B cell (primary cell): ENCODE measurements at regions not wholly inside any gene's neighbourhood (a gene's known extent, or its start where the extent isn't known, plus 50 kb on each side); places are given as distances from the start of the nearest gene placed in this dataset.

Experiments
- ATAC-seq: fragments of 200-7000 bp; cut with Tn5 transposase; one replicate; pipeline ENCODE4 v1.10.0; 2021; ENCODE audit warnings: low read depth, mild to moderate bottlenecking, moderate number of reproducible peaks, moderate library complexity
- CTCF ChIA-PET: fragments of 350-600 bp; sonication (Branson Sonifier 250); formaldehyde crosslinking; loops from one replicate; lab custom pipeline; 2021; ENCODE audit warnings: antibody characterized with exemption, inconsistent platforms; lab: Charles Lee
- POLR2A ChIA-PET: fragments of 350-600 bp; sonication (Branson Sonifier 250); formaldehyde crosslinking; loops from one replicate; lab custom pipeline; 2021; ENCODE audit warnings: antibody characterized with exemption; lab: Charles Lee
- DNase-seq: peaks from one replicate; pipeline ENCODE4 v3.0.0; 2013
- H2AFZ ChIP-seq: 2 replicates; pipeline ENCODE4 v1.6.1; 2012; ENCODE audit warnings: mild to moderate bottlenecking, low read depth, low read length; ENCODE audit not compliant: insufficient read depth, poor library complexity, severe bottlenecking
- H3K27ac ChIP-seq, 2 donors: 1 replicate in 1 of 2; 2 replicates in 1 of 2; pipeline ENCODE4 v1.5.1; 2012 to 2013; ENCODE audit warnings: low read length in 2 of 2, mild to moderate bottlenecking in 2 of 2, moderate library complexity in 1 of 2
- H3K27me3 ChIP-seq, 4 experiments: fragments of 200-600 bp in 1 of 4; sonication (generic) in 1 of 4; replicated peaks in 1 of 4; 1 replicate in 2 of 4; 2 replicates in 2 of 4; pipeline versions ENCODE4 v1.6.1 to v1.7.0; 2013 to 2016; ENCODE audit warnings: low read length in 3 of 4, mild to moderate bottlenecking in 2 of 4, mixed read lengths in 1 of 4, moderate library complexity in 1 of 4; ENCODE audit not compliant: insufficient read depth in 4 of 4, control insufficient read depth in 3 of 4; ENCODE audit errors: control extremely low read depth in 1 of 4
- H3K36me3 ChIP-seq, 2 experiments: replicated peaks in 1 of 2; 1 replicate in 1 of 2; 2 replicates in 1 of 2; pipeline versions ENCODE4 v1.6.1 to v1.7.1; 2013; ENCODE audit warnings: low read length in 1 of 2; ENCODE audit not compliant: insufficient read depth in 2 of 2, control insufficient read depth in 1 of 2; ENCODE audit errors: control extremely low read depth in 1 of 2, extremely low read depth in 1 of 2
- H3K4me1 ChIP-seq, 2 donors: fragments of 200-600 bp in 1 of 2; sonication (generic) in 1 of 2; 1 replicate in 1 of 2; 2 replicates in 1 of 2; pipeline versions ENCODE4 v1.5.1 to v1.6.1; 2013 to 2017; ENCODE audit warnings: low read length in 2 of 2; ENCODE audit not compliant: control insufficient read depth in 2 of 2, insufficient read depth in 2 of 2
- H3K4me2 ChIP-seq: replicated peaks from 2 replicates; pipeline ENCODE3; 2012; ENCODE audit warnings: mild to moderate bottlenecking, low read depth, low read length; ENCODE audit not compliant: poor library complexity, severe bottlenecking
- H3K4me3 ChIP-seq, 5 experiments: fragments of 200-600 bp in 1 of 5; sonication (generic) in 1 of 5; 1 replicate in 3 of 5; 2 replicates in 2 of 5; pipeline versions ENCODE4 v1.5.1 to v1.7.0; 2011 to 2016; ENCODE audit warnings: low read length in 4 of 5, mild to moderate bottlenecking in 4 of 5, low read depth in 2 of 5, control low read depth in 1 of 5, moderate library complexity in 1 of 5; ENCODE audit not compliant: insufficient read depth in 1 of 5; ENCODE audit errors: control extremely low read depth in 1 of 5, extremely low read depth in 1 of 5
- H3K79me2 ChIP-seq: fragments of 200-600 bp; sonication (generic); one replicate; pipeline ENCODE4 v1.6.0; 2016; ENCODE audit warnings: low read length; ENCODE audit not compliant: control insufficient read depth, insufficient read depth
- H3K9ac ChIP-seq: fragments of 200-600 bp; sonication (generic); 2 replicates; pipeline ENCODE4 v1.6.1; 2017; ENCODE audit warnings: mild to moderate bottlenecking, low read length, moderate library complexity
- H3K9me3 ChIP-seq, 3 donors: one replicate each; pipeline versions ENCODE4 v1.6.1 to v1.7.1; 2013; ENCODE audit warnings: low read length in 2 of 3; ENCODE audit not compliant: control insufficient read depth in 2 of 3, insufficient read depth in 1 of 3; ENCODE audit errors: control extremely low read depth in 1 of 3
- H4K20me1 ChIP-seq: 2 replicates; pipeline ENCODE4 v1.6.0; 2012; ENCODE audit warnings: mild to moderate bottlenecking, low read length; ENCODE audit not compliant: insufficient read depth, control insufficient read depth, poor library complexity, severe bottlenecking
- H3K27ac Mint-ChIP-seq: one replicate; pipeline ENCODE4 v1.8.0; 2021; ENCODE audit warnings: mixed read lengths
- H3K27me3 Mint-ChIP-seq: one replicate; pipeline ENCODE4 v1.8.0; 2021; ENCODE audit warnings: mixed read lengths
- H3K4me1 Mint-ChIP-seq: one replicate; pipeline ENCODE4 v1.8.0; 2021; ENCODE audit warnings: mixed read lengths
- H3K4me3 Mint-ChIP-seq: one replicate; pipeline ENCODE4 v1.8.0; 2021; ENCODE audit warnings: mixed read lengths
- H3K9me3 Mint-ChIP-seq: one replicate; pipeline ENCODE4 v1.8.0; 2022; ENCODE audit warnings: mixed read lengths; ENCODE audit not compliant: insufficient read depth
- EZH2 ChIP-seq: IDR thresholded peaks from 2 replicates; pipeline ENCODE4 v1.6.1; 2012; ENCODE audit warnings: borderline replicate concordance, low read depth, mild to moderate bottlenecking, moderate library complexity, low read length; ENCODE audit not compliant: insufficient read depth, poor library complexity, severe bottlenecking
- WGBS: methylation state at CpG from one replicate; pipeline ENCODE4 v1.1.5; 2013; ENCODE audit warnings: missing lambda C conversion rate; ENCODE audit not compliant: insufficient coverage; 5-methylcytosine and 5-hydroxymethylcytosine counted together
- intact Hi-C: fragments of 100-400 bp; cut with micrococcal nuclease; formaldehyde crosslinking; loops from one replicate; pipeline ENCODE4 v1.10.0; 2022
- TF ChIP-seq, protein P1 (sequence below): fragments of 200-600 bp; IDR thresholded peaks from one replicate; pipeline ENCODE4 v1.8.0; 2022; ENCODE audit warnings: antibody characterized with exemption, mild to moderate bottlenecking

DNA sequence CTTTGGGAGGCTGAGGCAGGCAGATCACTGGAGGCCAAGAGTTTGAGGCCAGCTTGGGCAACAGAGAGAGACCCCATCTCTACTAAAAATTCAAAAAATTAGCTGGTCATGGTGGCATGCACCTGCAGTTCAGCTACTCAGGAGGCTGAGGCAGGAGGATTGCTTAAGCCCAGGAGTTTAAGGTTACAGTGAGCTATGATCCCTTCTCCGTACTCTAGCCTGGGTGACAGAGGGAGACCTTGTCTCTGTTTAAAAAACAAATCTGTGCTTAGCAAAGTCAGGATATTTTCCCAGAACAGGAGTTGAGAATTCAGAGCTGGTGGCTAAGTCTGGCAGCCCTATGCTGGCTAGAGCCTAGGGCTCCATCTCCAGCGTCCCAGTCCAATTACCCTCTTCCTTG is 142.9 kb upstream of the PZP start:
- no peak overlapping the region for H2AFZ ChIP-seq
- H4K20me1 ChIP-seq, result no peaks in the 10 kb centered on the region
- H3K79me2 ChIP-seq, result no peaks in the 10 kb centered on the region
- H3K27me3 ChIP-seq, result no peaks in the 10 kb centered on the region
- H3K9me3 ChIP-seq, result peaks cover 0 to 34% (median 21%) of the 10 kb centered on the region in 3 donors
- H3K4me3 ChIP-seq, result no peak overlapping the region
- H3K9ac ChIP-seq, result no peak overlapping the region
- no peak for ATAC-seq
- H3K27ac ChIP-seq, result no peak overlapping the region
- DNase-seq, result no peak
- H3K4me3 Mint-ChIP-seq, result no peak overlapping the region
- CTCF ChIA-PET, result interaction anchor here (0.8 to 1.5 kb wide), 2 partner anchors 11 to 25 kb away, joined by 3 read pairs; no protein-coding TSS in a partner anchor
- H3K4me1 Mint-ChIP-seq, result no peaks in the 10 kb centered on the region
- no peak overlapping the region for H3K4me2 ChIP-seq
- POLR2A ChIA-PET, result no interaction called here
- H3K27ac Mint-ChIP-seq, result no peak overlapping the region
- no peaks in the 10 kb centered on the region for H3K4me1 ChIP-seq
- H3K36me3 ChIP-seq, result no peaks in the 10 kb centered on the region
- no peaks in the 10 kb centered on the region for H3K27me3 Mint-ChIP-seq
- TF ChIP-seq, protein P1, sequence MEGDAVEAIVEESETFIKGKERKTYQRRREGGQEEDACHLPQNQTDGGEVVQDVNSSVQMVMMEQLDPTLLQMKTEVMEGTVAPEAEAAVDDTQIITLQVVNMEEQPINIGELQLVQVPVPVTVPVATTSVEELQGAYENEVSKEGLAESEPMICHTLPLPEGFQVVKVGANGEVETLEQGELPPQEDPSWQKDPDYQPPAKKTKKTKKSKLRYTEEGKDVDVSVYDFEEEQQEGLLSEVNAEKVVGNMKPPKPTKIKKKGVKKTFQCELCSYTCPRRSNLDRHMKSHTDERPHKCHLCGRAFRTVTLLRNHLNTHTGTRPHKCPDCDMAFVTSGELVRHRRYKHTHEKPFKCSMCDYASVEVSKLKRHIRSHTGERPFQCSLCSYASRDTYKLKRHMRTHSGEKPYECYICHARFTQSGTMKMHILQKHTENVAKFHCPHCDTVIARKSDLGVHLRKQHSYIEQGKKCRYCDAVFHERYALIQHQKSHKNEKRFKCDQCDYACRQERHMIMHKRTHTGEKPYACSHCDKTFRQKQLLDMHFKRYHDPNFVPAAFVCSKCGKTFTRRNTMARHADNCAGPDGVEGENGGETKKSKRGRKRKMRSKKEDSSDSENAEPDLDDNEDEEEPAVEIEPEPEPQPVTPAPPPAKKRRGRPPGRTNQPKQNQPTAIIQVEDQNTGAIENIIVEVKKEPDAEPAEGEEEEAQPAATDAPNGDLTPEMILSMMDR, result no peak
- no peak for TF ChIP-seq EZH2
- H3K9me3 Mint-ChIP-seq, result peaks cover 8% of the 10 kb centered on the region
- intact Hi-C loops, result no loop called here
- 96% methylated on average over 2 of the region's 2 CpGs for WGBS

DNA sequence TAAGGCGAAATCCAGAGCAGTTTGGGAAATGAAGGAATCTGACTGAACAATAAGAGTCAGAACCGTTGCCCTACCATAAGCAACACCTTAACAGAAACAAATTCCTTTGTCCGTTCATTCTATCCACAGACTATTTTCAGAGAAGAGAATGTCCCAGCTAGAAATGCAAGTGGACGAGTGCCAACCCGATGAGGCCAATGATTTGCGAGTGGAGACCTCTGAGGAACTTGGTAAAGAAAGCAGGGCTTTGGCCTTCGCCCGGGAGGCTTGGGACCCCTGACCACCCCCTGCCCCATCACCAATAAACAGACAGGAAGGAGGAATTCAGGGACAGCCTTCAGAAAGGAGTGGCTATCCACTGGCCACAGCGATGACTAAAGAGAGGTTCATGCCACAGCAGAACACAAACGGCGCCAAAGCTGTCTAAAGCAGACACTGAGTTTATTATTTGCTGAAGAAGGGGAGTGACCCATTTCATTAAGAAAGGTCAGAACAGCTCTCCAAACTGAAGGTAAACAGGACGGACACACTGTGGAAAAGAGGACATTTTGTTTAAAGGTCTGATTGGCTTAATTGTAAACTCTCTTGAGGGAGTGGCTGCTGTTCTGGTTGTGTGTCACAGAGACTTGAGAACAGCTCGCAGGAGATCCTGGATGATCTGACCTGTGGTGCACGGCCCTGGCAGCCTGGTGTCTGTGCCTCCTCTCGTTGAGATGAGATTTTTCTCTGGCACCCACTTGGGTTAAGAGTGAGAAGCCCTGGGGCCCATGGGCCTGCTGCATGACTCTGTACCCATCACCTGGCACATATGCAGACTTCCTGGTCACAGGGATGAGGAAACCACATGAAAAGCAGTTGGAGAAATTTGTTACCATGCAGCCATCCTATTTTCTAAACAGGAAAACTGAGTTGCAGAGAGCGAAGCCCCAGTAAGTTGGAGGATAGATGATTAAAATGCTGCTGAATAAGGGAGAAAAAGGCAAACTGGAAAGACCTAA is 142.0 kb upstream of the PZP start:
- no peaks in the 10 kb centered on the region for H3K36me3 ChIP-seq
- no peak for ATAC-seq
- CTCF ChIA-PET, result interaction anchor here (0.8 to 1.5 kb wide), 2 partner anchors 12 to 24 kb away, joined by 3 read pairs; no protein-coding TSS in a partner anchor
- H3K4me3 Mint-ChIP-seq, result no peak overlapping the region
- H3K4me1 Mint-ChIP-seq, result no peaks in the 10 kb centered on the region
- no peak for DNase-seq
- H3K27me3 ChIP-seq, result no peaks in the 10 kb centered on the region
- no peak overlapping the region for H3K27ac Mint-ChIP-seq
- no peak overlapping the region for H3K9ac ChIP-seq
- no peak overlapping the region for H2AFZ ChIP-seq
- H3K9me3 Mint-ChIP-seq, result peaks cover 8% of the 10 kb centered on the region
- intact Hi-C loops, result no loop called here
- no peaks in the 10 kb centered on the region for H4K20me1 ChIP-seq
- no peak overlapping the region for H3K4me3 ChIP-seq
- H3K27ac ChIP-seq, result no peak overlapping the region
- H3K79me2 ChIP-seq, result no peaks in the 10 kb centered on the region
- no peaks in the 10 kb centered on the region for H3K27me3 Mint-ChIP-seq
- 74% methylated on average over 10 of the region's 16 CpGs for WGBS
- TF ChIP-seq, protein P1, result no peak
- no peak for TF ChIP-seq EZH2
- H3K4me1 ChIP-seq, result no peaks in the 10 kb centered on the region
- peaks cover 0 to 31% (median 21%) of the 10 kb centered on the region in 3 donors for H3K9me3 ChIP-seq
- no peak overlapping the region for H3K4me2 ChIP-seq
- POLR2A ChIA-PET, result no interaction called here
